T-helper 22 cell (primary cell): ENCODE measurements at regions not wholly inside any gene's neighbourhood (a gene's known extent, or its start where the extent isn't known, plus 50 kb on each side); places are given as distances from the start of the nearest gene placed in this dataset.
"Not testable (repeated sequence)": the region's sequence is repeated elsewhere in the genome, so short reads cannot be mapped to it uniquely, and the experiment has no call there.

Source experiments
- DNase-seq: peaks from one replicate; pipeline ENCODE4 v3.0.0-alpha.2; 2020; ENCODE audit warnings: low read depth

GRCh38 chr3:56955492-56956111 lies 104.9 kb upstream of the SPATA12 start:
- no peak for DNase-seq

GRCh38 chr3:56954125-56954524 lies 106.3 kb upstream of the SPATA12 start:
- DNase-seq: no peak

GRCh38 chr3:56952846-56953245 lies 107.6 kb upstream of the SPATA12 start:
- no peak for DNase-seq

- no peak for DNase-seq
These were observed 108.4 kb upstream of the SPATA12 start for GRCh38 chr3:56952061-56952460.

GRCh38 chr3:56951366-56951765 lies 109.1 kb upstream of the SPATA12 start:
- DNase-seq: no peak

GRCh38 chr3:56945378-56945777 lies 115.1 kb upstream of the SPATA12 start:
- DNase-seq: not testable (repeated sequence)

- no peak for DNase-seq
These were observed 117.9 kb upstream of the SPATA12 start for GRCh38 chr3:56942523-56942922.

GRCh38 chr3:56940976-56941375 lies 119.5 kb upstream of the SPATA12 start:
- no peak for DNase-seq

- DNase-seq: no peak
These were observed 120.1 kb upstream of the SPATA12 start for GRCh38 chr3:56940321-56940720.

GRCh38 chr3:56939834-56940233 lies 120.6 kb upstream of the SPATA12 start:
- no peak for DNase-seq

- DNase-seq: no peak
These were observed 121.9 kb upstream of the SPATA12 start for GRCh38 chr3:56938530-56938929.

GRCh38 chr3:56937580-56937979 lies 122.9 kb upstream of the SPATA12 start:
- DNase-seq: no peak

- no peak for DNase-seq
These were observed 124.7 kb upstream of the SPATA12 start for GRCh38 chr3:56935811-56936210.

- not testable (repeated sequence) for DNase-seq
These were observed 126.0 kb upstream of the SPATA12 start for GRCh38 chr3:56934481-56934880.

GRCh38 chr3:56933803-56934202 lies 126.7 kb upstream of the SPATA12 start:
- DNase-seq: no peak

- no peak for DNase-seq
These were observed 127.6 kb upstream of the SPATA12 start for GRCh38 chr3:56932866-56933265.

GRCh38 chr3:56931836-56932235 lies 128.6 kb upstream of the SPATA12 start:
- no peak for DNase-seq

- DNase-seq: no peak
These were observed 129.0 kb upstream of the ARHGEF3 start for GRCh38 chr3:56930706-56931105.

GRCh38 chr3:56929809-56930615 lies 128.3 kb upstream of the ARHGEF3 start:
- no peak for DNase-seq

- DNase-seq: no peak
These were observed 126.8 kb upstream of the ARHGEF3 start for GRCh38 chr3:56928379-56929068.

GRCh38 chr3:56927855-56928254 lies 126.1 kb upstream of the ARHGEF3 start:
- no peak for DNase-seq

- no peak for DNase-seq
These were observed 125.2 kb upstream of the ARHGEF3 start for GRCh38 chr3:56926947-56927282.

GRCh38 chr3:56926243-56926946 lies 124.6 kb upstream of the ARHGEF3 start:
- no peak for DNase-seq
